NCI-H2227 (cell line): ENCODE measurements at regions not wholly inside any gene's neighbourhood (a gene's known extent, or its start where the extent isn't known, plus 50 kb on each side); places are given as distances from the start of the nearest gene placed in this dataset.
"Not testable (repeated sequence)": the region's sequence is repeated elsewhere in the genome, so short reads cannot be mapped to it uniquely, and the experiment has no call there.

Experiments
- DNase-seq: peaks from one replicate; lab custom pipeline; 2025; ENCODE audit not compliant: unreplicated experiment; lab: John Stamatoyannopoulos, UW

GRCh38 chr3:87733671-87734367, 325.0 kb downstream of the CGGBP1 start:
- DNase-seq, result no peak

GRCh38 chr3:87732294-87732693, 326.5 kb downstream of the CGGBP1 start:
- DNase-seq, result no peak

- no peak for DNase-seq
Measured at GRCh38 chr3:87727783-87728182, 331.0 kb downstream of the CGGBP1 start.

- DNase-seq, result no peak
Measured at GRCh38 chr3:87719060-87719459, 339.7 kb downstream of the CGGBP1 start.

GRCh38 chr3:87710511-87710910, 348.3 kb downstream of the CGGBP1 start:
- DNase-seq, result no peak

- no peak for DNase-seq
Measured at GRCh38 chr3:87710028-87710427, 348.8 kb downstream of the CGGBP1 start.

- DNase-seq, result no peak
Measured at GRCh38 chr3:87706176-87706575, 352.6 kb downstream of the CGGBP1 start.

GRCh38 chr3:87702600-87702999, 356.2 kb downstream of the CGGBP1 start:
- DNase-seq, result no peak

- no peak for DNase-seq
Measured at GRCh38 chr3:87696124-87697013, 362.4 kb downstream of the CGGBP1 start.

GRCh38 chr3:87694678-87695077, 364.1 kb downstream of the CGGBP1 start:
- DNase-seq, result peak; percentile 1

GRCh38 chr3:87691109-87691508, 367.7 kb downstream of the CGGBP1 start:
- no peak for DNase-seq

- not testable (repeated sequence) for DNase-seq
Measured at GRCh38 chr3:87678984-87679660, 379.7 kb downstream of the CGGBP1 start.

GRCh38 chr3:87674397-87675161, 384.2 kb downstream of the CGGBP1 start:
- DNase-seq, result no peak

GRCh38 chr3:87673132-87673531, 385.7 kb downstream of the CGGBP1 start:
- DNase-seq, result no peak

GRCh38 chr3:87654184-87654583, 377.8 kb upstream of the POU1F1 start:
- no peak for DNase-seq

GRCh38 chr3:87653138-87653537, 376.8 kb upstream of the POU1F1 start:
- not testable (repeated sequence) for DNase-seq

GRCh38 chr3:87634426-87634825, 358.0 kb upstream of the POU1F1 start:
- no peak for DNase-seq

- DNase-seq, result no peak
Measured at GRCh38 chr3:87627316-87627715, 350.9 kb upstream of the POU1F1 start.

GRCh38 chr3:87626546-87626945, 350.2 kb upstream of the POU1F1 start:
- DNase-seq, result no peak

GRCh38 chr3:87625876-87626275, 349.5 kb upstream of the POU1F1 start:
- DNase-seq, result no peak

GRCh38 chr3:87624860-87625259, 348.5 kb upstream of the POU1F1 start:
- DNase-seq, result no peak
